Skeletal muscle cell (primary cell): ENCODE measurements at regions not wholly inside any gene's neighbourhood (a gene's known extent, or its start where the extent isn't known, plus 50 kb on each side); places are given as distances from the start of the nearest gene placed in this dataset.
A peak's percentile ranks its signal among the peaks of the same experiment; 100 is the strongest.
"Not testable (repeated sequence)": the region's sequence is repeated elsewhere in the genome, so short reads cannot be mapped to it uniquely, and the experiment has no call there.

Source experiments
- DNase-seq: peaks from one replicate; pipeline ENCODE4 v3.0.0-alpha.2; 2010; ENCODE audit warnings: low read depth
- H3K4me3 ChIP-seq: 2 replicates; pipeline ENCODE4 v1.5.1; 2011; ENCODE audit warnings: low read depth, mild to moderate bottlenecking, control low read depth, low read length, moderate library complexity

DNA sequence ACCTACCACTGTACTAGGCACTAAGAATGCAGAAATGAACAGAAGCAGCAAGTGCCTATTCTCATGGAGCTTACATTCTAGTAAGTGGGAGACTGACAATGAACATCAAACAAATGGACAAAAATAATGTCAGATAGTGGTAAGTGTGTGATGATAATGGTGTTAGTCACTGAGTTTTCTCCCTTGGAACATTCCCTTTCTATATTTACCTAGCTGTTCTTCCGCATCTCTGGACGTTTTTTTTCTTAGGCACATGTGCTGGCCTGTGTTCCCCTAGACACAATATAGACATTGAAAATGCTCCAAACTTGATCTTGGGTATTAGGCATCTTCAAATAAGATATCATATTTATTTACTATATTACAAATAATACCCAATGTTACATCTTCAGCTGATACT, 218.1 kb upstream of the GJE1 start:
- peak; percentile 0 for DNase-seq
- H3K4me3 ChIP-seq, result no peak overlapping the region

DNA sequence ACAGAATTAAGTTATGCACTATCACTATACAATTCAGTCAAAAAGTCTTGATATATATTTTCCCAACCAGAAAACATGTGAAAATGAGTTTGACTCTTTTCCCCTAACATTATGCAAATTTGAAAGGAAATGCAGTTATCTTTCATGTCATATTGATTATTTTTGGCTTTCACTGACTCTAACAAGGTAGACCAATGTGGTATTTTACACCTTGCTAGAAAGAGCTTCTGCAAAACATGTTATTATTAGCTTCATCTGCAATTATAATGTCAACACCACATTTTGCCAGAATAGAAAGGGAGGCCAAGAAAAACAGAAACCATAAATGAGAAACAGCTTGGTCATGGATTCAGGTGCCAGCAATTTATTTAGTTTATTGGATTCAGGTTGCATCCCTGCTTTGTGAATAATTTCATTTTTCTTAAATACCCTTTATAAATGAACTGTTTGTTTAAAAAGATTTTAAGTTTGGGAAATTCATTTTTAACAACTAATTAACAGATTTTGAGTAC, 226.1 kb upstream of the GJE1 start:
- DNase-seq, result no peak
- H3K4me3 ChIP-seq, result no peak overlapping the region

DNA sequence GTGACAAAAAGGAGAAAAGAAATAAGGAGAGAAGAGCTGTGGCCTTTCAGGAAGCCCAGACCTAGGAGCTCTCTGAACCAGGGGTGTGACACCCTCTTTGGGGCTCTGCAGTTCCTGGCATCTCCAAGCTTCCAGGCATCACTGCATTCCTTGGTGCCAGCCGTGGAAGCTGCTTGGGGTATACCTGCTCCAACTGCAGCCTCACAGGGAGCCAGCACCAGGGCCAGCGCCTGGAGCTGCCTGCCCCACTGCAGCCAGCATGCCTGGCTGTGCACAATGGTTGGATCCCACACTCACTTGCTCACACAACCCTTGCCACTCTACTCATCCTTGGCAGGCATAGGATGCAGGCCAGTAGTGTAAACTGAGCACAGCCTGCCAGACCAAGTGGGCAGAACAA, 242.1 kb upstream of the GJE1 start:
- no peak for DNase-seq
- H3K4me3 ChIP-seq, result no peak overlapping the region

DNA sequence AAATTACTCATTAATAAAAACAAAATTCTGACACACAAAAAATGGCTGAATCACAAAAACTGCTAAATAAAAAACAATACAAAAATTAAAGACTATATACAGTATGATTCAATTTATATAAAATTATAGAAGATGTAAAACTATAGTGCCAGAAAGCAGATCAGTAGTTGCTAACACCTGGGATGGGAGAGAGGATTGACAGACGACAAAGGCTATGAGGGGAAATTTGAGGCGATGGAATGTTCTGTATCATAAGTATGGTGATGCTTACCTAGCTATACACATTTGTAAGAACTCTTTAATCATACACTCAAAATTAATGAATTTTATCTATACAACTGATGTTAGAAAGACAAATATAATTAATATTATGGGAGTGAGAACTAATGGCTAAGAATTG, 247.9 kb upstream of the GJE1 start:
- no peak for DNase-seq
- H3K4me3 ChIP-seq, result no peak overlapping the region

DNA sequence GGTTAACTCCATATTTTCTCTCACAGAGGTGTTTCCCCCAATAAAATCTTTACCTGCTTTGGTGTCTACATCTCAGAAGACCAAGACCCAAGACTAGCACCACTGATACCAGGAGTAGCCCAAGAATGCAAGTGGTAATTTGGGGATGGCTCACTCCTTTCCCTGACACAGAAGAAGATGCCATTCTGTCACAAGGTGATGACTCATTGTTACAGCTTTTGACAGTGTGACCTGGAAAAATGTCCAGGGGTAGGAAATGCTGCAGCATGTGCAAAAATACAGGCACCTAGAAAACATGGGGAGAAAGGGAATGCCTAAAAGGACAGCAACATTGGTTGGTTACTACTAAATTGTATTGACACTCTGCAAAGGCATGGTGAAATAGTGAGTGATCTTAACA, 254.0 kb upstream of the GJE1 start:
- no peak overlapping the region for H3K4me3 ChIP-seq
- no peak for DNase-seq

DNA sequence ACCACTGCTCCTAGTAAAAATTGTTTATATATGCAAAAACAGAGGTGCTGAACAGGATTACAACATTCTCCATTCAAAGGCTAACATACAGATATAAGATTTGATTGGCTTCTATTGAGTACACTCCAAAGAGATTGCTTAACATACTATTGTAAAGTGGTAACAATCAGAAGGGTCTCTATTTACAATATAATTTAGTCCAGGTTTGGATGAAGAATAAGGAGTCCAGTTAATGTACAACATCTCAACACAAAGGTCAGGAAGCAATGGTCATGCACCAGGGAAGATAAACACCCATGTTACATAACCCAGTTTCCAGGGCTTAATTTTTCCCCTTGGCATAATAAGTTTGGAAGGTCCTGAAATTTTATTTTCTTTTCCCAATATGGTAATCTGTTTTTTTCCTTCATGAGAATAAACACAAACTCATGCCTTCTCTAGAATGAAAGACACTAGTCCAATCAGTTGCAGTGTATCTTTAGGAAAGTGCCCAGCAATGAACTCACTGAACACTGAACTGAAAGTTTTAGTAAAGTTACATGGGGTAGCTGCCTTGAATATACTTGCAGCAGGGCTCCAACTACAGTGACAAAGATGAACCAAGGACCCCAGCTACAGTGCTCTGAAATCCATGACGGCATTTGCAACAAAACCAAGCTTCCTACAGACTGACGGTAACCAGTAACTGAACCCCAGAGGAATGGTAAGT, 255.3 kb upstream of the GJE1 start:
- no peak for DNase-seq

DNA sequence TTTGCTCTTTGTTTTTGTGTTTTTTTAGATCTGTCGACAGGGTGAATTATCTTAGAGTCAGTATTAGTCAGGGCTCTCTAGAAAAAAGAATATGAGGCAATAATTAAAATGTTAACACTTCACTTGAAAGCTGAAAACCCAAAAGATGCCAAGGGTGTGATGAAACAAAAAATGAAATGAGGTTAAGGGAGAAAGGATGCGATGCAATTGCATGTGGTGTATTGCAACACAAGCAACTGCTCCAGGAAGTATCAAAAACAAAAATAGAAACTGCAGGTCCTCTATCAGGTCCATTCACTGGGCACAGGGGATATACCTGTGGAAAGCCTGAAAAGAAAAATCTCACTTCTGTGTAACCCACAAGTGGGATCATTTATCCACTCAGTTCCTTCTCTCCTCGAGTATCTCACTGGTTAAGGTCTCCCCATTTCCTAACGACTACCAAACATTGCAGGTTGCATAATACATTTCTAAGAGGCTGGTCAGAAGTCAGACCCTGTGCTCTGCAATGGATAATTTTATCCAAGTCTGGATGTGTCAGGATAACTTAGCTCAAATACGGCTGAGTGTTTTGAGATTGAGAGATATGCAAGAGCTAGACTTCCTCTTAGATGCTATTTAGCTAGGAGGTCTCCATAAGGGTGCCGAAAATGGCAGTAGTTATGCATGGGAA, 257.7 kb upstream of the GJE1 start:
- DNase-seq, result peak; percentile 41
- H3K4me3 ChIP-seq, result no peak overlapping the region

More for the DNA sequence above, 255.3 kb upstream of the GJE1 start:
- no peak overlapping the region for H3K4me3 ChIP-seq

DNA sequence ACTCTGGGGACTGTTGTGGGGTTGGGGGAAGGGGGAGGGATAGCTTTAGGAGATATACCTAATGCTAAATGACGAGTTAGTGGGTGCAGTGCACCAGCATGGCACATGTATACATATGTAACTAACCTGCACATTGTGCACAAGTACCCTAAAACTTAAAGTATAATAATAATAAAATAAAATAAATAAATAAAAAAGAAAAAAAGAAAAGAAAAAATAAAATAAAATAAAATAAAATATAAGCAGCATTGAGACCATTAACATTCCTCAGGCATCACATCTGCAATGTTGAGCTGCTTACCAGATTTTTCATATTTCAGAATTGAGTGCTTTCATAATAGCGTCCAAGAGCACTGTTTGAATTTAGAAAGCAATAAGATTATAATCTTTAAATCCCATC, 263.2 kb upstream of the GJE1 start:
- not testable (repeated sequence) for DNase-seq, H3K4me3 ChIP-seq

DNA sequence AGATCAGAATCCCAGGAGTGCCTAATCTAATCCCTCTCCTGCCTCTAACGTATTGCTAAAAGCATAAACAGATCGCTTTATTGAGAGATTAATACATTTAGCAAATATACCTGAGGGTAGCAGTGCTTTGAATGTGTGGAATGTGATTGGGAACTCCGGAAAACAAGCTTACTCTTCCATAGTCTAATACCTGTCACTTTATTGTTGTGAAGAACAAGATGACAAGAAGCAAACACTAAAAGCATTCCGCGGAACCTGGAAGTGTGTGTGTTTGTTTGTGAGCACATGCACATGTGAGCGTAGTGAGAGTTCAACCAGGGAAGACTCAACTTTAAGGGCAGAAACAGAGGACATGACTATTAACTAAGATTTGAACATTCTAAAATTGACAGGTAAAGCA, 265.0 kb upstream of the GJE1 start:
- no peak for DNase-seq
- H3K4me3 ChIP-seq, result no peak overlapping the region

DNA sequence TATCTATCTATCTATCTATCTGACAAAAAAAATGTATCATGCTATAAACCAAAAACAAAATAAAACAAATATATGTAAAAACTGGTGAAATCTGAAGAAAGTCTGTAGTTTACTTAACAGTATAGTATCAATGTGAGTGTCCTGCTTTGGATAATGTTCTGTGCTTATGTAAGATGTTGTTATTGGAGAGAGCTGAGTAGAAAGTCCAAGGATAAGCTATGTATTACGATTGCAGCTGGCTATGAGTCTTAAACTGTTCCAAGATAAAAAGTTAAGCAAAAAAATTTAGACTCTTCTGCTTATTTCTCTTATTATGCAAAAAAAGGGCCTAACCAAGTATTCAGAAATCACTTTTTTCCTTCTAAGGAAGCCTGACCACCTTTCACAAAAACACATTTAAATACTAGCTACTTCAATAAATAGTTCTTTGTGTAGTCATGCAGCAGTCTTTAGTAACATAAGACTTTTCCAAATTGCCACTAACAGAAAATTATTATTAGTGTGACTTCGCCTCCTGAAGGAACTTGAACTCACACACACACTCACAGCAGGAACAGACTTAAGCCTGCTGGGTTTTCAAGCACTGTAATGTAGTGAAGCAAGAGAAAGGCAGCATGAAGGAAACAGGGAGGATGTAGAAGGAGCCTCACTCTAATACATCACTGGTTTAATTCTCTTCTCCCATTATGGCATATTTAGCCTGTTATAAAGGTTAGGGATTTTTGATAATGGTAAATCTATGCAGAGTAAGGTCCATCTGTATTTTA, 265.8 kb upstream of the GJE1 start:
- DNase-seq, result no peak
- no peak overlapping the region for H3K4me3 ChIP-seq

DNA sequence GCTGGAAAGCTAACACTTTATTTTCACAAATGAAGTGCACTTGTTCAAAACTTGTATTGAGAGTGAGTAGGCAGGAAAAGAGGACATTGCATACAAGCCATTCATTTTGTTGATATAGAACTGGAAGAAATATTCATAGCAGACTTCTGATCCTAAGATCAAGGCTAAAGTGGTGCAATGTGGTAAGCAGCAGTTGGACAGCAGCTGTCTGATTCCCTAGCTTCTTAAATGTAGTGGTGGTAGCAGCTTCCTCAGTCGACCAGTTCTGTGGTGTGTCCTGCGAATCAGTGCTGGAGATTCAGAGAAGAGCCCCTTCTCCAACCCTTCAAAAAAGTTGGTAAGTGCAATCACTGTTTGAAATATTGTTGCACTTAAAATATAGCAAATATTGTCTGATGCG, 281.7 kb upstream of the GJE1 start:
- no peak for DNase-seq
- H3K4me3 ChIP-seq, result no peak overlapping the region

DNA sequence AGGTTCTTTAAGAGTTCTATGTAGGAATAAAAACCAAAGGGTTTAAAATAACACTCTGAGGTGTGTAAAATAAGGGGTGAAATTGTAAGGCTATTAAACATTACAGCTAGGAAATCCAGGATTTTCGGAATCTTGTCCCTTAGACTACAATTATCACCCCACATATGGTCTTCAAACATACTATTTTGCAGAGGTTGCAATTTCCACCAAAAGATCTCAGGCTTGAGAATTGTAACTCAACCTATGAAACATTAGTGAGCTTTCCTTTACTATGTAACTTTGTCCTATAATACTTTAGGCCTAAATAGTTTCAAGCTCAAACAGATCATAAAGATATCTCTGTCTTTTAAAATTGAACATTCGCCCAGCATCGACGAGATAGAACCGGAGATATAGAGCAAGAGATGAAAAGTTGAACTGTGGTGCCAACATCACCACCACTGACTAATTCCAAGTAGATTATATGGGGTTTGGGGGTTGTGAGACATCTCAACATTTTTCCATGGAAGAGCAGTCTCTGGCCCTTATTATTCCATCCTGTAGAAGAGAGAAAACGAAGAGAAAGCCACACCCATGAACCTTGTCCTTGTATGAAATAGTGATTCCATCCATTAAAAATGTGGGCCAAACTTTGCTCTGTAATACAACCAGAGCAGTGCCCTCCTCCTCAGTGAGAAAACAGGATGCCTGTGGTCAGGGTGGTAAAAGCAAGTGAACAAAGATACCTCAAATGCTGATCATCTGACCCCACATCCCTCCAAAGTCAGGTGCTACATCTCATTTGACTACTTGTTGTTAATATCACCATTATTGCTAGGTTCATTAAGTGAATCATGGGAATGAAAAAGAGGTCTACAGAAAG, 284.5 kb upstream of the GJE1 start:
- no peak for DNase-seq
- no peak overlapping the region for H3K4me3 ChIP-seq

DNA sequence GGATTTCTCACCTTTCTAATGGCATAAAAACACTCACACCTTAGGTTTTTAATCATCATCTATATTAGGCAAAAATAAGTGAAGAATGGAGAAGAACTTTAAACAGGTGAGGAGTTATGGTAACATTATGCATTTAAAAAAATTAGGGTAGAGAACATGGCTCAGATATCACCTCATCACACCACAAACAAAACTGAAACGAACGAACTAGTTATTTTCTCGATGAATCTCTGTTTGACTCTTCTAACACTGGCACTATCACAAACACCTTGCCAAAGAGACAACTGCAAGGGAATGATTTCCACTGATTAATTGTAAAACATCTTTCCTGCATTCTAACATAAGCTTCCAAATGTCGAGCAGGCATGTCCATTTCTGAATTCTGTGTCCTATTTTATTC, 286.1 kb upstream of the GJE1 start:
- no peak for DNase-seq
- H3K4me3 ChIP-seq, result no peak overlapping the region

DNA sequence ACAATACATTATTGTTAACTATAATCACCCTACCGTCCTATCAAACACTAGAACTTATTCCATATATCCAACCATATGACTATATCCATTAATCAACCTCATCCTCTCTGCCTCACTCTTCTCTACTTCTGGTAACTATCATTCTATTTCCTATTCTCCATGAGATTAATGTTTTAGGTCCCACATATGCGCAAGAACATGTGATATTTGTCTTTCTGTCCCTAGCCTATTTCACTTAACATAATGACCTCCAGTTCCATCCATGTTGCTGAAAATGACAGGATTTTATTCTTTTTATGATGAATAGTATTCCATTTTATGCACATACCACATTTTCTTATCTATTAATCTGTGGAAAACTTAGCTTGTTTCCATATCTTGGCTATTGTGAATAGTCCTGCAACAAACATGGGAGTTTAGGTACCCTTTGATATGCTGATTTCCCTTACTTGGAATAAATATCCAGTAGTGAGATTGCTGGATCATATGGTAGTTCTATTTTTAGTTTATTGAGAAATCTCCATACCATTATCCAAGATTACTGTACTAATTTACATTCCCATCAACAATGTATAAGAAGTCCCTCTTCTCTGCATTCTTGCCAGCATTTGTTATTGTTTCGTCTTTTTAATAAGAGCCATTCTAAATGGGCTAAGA, 289.4 kb upstream of the GJE1 start:
- no peak overlapping the region for H3K4me3 ChIP-seq
- no peak for DNase-seq

DNA sequence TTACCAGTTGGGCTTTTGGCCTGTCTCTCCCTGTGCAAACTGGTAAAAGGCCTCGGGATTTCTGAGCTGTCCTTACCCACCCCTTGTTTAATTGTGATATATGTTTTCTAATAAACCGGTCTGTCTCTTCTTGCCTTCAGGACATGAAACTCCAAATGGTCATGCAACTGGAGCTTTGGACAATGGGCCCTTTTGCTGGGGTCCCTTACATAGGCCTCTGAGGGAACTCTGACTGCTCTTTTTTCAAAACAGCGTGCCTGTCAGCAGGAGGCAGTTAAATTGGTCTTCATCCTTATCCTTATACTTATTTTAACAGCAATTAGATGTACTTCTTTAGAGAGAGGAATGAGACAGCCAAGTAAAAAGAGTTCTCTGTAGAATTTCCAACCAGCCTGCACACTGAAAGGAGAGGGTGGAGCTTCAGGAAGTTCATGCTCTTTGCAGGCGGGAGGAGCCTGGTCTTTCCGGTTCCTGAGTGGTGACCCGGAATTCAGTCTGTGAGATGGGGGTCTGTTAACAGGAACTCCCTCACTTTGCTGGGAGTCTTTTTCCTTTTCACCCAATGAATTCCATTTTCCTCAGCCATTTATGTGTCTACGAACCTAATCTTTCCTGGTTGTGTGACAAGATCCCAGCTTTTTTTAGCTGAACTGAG, 299.6 kb upstream of the GJE1 start:
- no peak for DNase-seq
- H3K4me3 ChIP-seq, result no peak overlapping the region

DNA sequence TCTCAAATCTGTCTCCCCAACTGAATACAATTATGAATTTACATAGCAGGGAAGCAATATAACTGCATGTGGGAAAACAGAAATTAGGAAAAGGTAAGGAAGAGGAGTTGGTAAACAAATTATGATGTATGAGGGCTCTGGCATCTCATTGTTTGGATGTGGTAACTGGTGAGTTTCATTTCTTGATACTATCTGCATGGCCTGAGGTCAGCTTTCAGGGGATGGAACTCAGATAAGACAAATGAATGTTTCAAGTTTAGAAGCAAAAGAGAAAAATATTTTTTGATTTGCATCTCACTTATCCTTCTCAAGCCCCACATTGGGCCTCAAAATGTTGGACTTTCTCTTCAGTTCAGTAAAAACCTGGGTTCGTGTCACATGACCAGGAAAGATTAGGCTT, 302.2 kb upstream of the GJE1 start:
- no peak for DNase-seq
- no peak overlapping the region for H3K4me3 ChIP-seq

DNA sequence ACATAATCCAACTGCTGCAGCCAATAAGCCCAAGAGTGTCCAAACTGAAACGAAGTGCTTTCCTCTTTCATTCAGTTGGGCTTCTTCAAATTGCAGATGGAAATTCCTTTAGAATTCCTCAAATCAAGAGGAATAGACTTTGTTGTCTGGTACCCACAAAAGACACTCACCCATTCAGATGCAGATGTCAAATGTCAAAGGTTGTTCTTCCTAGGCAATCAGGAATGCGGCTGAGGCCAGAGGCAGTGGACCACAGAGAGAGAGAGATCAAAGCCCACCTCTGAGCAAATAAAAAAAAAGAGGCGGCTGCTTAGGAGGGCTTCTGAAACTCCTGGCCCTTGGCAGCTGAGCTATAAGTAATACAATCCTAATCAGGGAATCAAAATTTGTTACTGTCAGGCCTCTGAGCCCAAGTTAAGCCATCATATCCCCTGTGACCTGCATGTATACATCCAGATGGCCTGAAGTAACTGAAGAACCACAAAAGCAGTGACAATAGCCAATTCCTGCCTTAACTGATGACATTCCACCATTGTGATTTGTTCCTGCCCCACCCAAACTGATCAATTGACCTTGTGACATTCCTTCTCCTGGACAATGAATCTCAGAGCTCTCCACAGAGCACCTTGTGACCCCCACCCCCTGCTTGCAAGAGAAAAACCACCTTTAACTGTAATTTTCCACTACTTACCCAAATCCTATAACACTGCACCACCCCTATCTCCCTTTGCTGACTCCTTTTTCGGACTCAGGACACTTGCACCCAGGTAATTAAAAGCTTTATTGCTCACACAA, 303.0 kb upstream of the GJE1 start:
- DNase-seq, result no peak
- no peak overlapping the region for H3K4me3 ChIP-seq

DNA sequence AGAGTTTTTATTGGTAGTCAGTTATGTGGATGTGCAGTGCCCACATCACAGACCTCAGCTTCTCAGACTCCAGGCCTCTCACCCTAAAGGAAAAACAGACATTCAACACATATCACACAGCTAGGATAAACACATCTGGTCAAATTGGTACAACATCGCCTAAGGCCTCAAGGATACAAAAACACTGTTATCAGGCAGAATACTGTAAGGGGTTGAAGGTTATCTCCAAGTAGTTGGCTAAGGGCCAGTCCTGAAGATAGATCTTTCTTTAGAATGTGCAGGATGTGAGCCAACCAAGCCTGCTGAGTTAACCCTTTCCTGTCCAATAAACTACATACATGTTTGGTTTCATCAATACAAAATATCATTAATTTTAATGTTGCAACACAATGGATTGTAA, 308.4 kb upstream of the GJE1 start:
- no peak overlapping the region for H3K4me3 ChIP-seq
- DNase-seq, result no peak
